Right lobe of liver (tissue), 6 donors: ENCODE measurements at regions not wholly inside any gene's neighbourhood (a gene's known extent, or its start where the extent isn't known, plus 50 kb on each side); places are given as distances from the start of the nearest gene placed in this dataset.

Experiments used
- ATAC-seq, 4 donors: fragments of 200-7000 bp; cut with Tn5 transposase; one replicate each; pipeline ENCODE4 v1.9.1; 2020; ENCODE audit warnings: mild to moderate bottlenecking in 4 of 4, moderate library complexity in 4 of 4
- DNase-seq, 3 donors: peaks; one replicate each; pipeline ENCODE4 v3.0.0-alpha.2; 2020
- H3K27ac ChIP-seq, 3 donors: fragments of 200-600 bp; one replicate each; pipeline ENCODE4 v1.8.0; 2022
- H3K27me3 ChIP-seq, 2 donors: fragments of 200-600 bp; one replicate each; pipeline ENCODE4 v1.8.0; 2022
- H3K36me3 ChIP-seq, 4 donors: fragments of 200-600 bp; sonication (generic) in 1 of 4; one replicate each; pipeline versions ENCODE4 v1.5.1 to v1.8.0; 2017 to 2022; ENCODE audit warnings: control low read depth in 1 of 4
- H3K4me1 ChIP-seq, 4 donors: fragments of 200-600 bp; sonication (generic) in 1 of 4; one replicate each; pipeline versions ENCODE4 v1.5.1 to v1.8.0; 2017 to 2022; ENCODE audit warnings: control low read depth in 1 of 4
- H3K4me3 ChIP-seq, 3 donors: fragments of 200-600 bp; one replicate each; pipeline ENCODE4 v1.8.0; 2022
- H3K9me3 ChIP-seq, 4 donors: fragments of 200-600 bp; sonication (generic) in 1 of 4; one replicate each; pipeline versions ENCODE4 v1.5.1 to v1.8.0; 2017 to 2022; ENCODE audit warnings: control low read depth in 1 of 4
- CTCF ChIP-seq, 4 donors: fragments of 200-600 bp in 3 of 4; fragments of 450-650 bp in 1 of 4; IDR thresholded peaks; one replicate each; pipeline versions ENCODE4 v1.5.1 to v1.8.0; 2016 to 2022; ENCODE audit warnings: antibody characterized with exemption in 4 of 4, mild to moderate bottlenecking in 2 of 4
- POLR2A ChIP-seq: fragments of 450-650 bp; IDR thresholded peaks from one replicate; pipeline ENCODE4 v1.6.1; 2017; ENCODE audit warnings: antibody characterized with exemption, mild to moderate bottlenecking
- WGBS: methylation state at CpG from one replicate; pipeline ENCODE4 v1.1.6; 2018; ENCODE audit warnings: low coverage, low lambda C conversion rate; ENCODE audit not compliant: insufficient coverage; ENCODE audit errors: missing lambda C conversion rate; 5-methylcytosine and 5-hydroxymethylcytosine counted together
- intact Hi-C, 2 donors: fragments of 100-400 bp; cut with DNase I; formaldehyde crosslinking; loops; one replicate each; pipeline versions ENCODE4 v1.11.2 to v1.14.1; 2022
- donor health status: DM: no; HTN: yes; CAD: no.
- donor health status: DM: no; HTN: no; CAD: no.
- donor health status: DM: no; HTN: no; CAD: no.
- donor health status: DM: no; HTN: yes; CAD: no.
- donor health status: DM: no; HTN: yes; CAD: no.

GRCh38 chr10:85444868-85445267 is 921.7 kb downstream of the GRID1 start:
- ATAC-seq (no peak), DNase-seq (no peak)
- intact Hi-C loops, result no loop called here
- H3K4me3 ChIP-seq, result no peak overlapping the region
- no peaks in the 10 kb centered on the region for H3K36me3 ChIP-seq
- no peaks in the 10 kb centered on the region for H3K4me1 ChIP-seq
- TF ChIP-seq CTCF (IDR thresholded peaks at IDR 0.05) (no peak), POLR2A (no peak)
- no peak overlapping the region for H3K27ac ChIP-seq
- H3K27me3 ChIP-seq, result no peaks in the 10 kb centered on the region
- 50% methylated on average over 1 of the region's 2 CpGs for WGBS
- H3K9me3 ChIP-seq, result no peaks in the 10 kb centered on the region

GRCh38 chr10:85445702-85446101 is 920.9 kb downstream of the GRID1 start:
- no peak overlapping the region for H3K4me3 ChIP-seq
- ATAC-seq (no peak), DNase-seq (no peak)
- H3K27me3 ChIP-seq, result no peaks in the 10 kb centered on the region
- TF ChIP-seq CTCF (IDR thresholded peaks at IDR 0.05), result no peak
- no peak for TF ChIP-seq POLR2A
- no peak overlapping the region for H3K27ac ChIP-seq
- intact Hi-C loops, result no loop called here
- 48% methylated on average over 2 of the region's 2 CpGs for WGBS
- H3K4me1 ChIP-seq, result no peaks in the 10 kb centered on the region
- no peaks in the 10 kb centered on the region for H3K36me3 ChIP-seq
- H3K9me3 ChIP-seq, result no peaks in the 10 kb centered on the region

GRCh38 chr10:85446827-85447226 is 919.8 kb downstream of the GRID1 start:
- H3K9me3 ChIP-seq, result no peaks in the 10 kb centered on the region
- H3K36me3 ChIP-seq, result no peaks in the 10 kb centered on the region
- intact Hi-C loops, result no loop called here
- no peak for DNase-seq
- H3K4me3 ChIP-seq, result no peak overlapping the region
- H3K27me3 ChIP-seq, result no peaks in the 10 kb centered on the region
- no peak for ATAC-seq
- TF ChIP-seq CTCF (IDR thresholded peaks at IDR 0.05) (no peak), POLR2A (no peak)
- no peaks in the 10 kb centered on the region for H3K4me1 ChIP-seq
- WGBS, result 55% methylated on average over 2 of the region's 2 CpGs
- no peak overlapping the region for H3K27ac ChIP-seq

GRCh38 chr10:85447690-85448089 is 918.9 kb downstream of the GRID1 start:
- ATAC-seq (no peak), DNase-seq (no peak)
- Histone ChIP-seq H3K27me3 (no peaks in the 10 kb centered on the region), H3K27ac (no peak overlapping the region), H3K9me3 (no peaks in the 10 kb centered on the region), H3K4me1 (no peaks in the 10 kb centered on the region), H3K36me3 (no peaks in the 10 kb centered on the region), H3K4me3 (no peak overlapping the region)
- 45% methylated on average over 1 of the region's 1 CpG for WGBS
- TF ChIP-seq POLR2A, result no peak
- TF ChIP-seq CTCF (IDR thresholded peaks at IDR 0.05), result no peak
- intact Hi-C loops, result no loop called here

- Histone ChIP-seq H3K36me3 (no peaks in the 10 kb centered on the region), H3K4me3 (no peak overlapping the region), H3K4me1 (no peaks in the 10 kb centered on the region), H3K27me3 (no peaks in the 10 kb centered on the region), H3K27ac (no peak overlapping the region), H3K9me3 (no peaks in the 10 kb centered on the region)
- WGBS, result 64% methylated on average over 2 of the region's 5 CpGs
- no peak for ATAC-seq
- TF ChIP-seq CTCF (IDR thresholded peaks at IDR 0.05), result no peak
- TF ChIP-seq POLR2A, result no peak
- no peak for DNase-seq
- intact Hi-C loops, result no loop called here
Measured at GRCh38 chr10:85448716-85449115, 917.9 kb downstream of the GRID1 start.
